Transverse colon (tissue), 3 donors: ENCODE measurements at regions not wholly inside any gene's neighbourhood (a gene's known extent, or its start where the extent isn't known, plus 50 kb on each side); places are given as distances from the start of the nearest gene placed in this dataset.

Experiments
- POLR2A ChIP-seq: fragments of 450-650 bp; IDR thresholded peaks from one replicate; pipeline ENCODE4 v1.6.1; 2016; ENCODE audit warnings: antibody characterized with exemption, mild to moderate bottlenecking, moderate library complexity
- TF ChIP-seq, protein P1 (sequence below), 5 experiments: fragments of 200-600 bp in 3 of 5; fragments of 450-650 bp in 2 of 5; sonication (generic) in 3 of 5; IDR thresholded peaks; 1 replicate in 2 of 5; 2 replicates in 3 of 5; pipeline ENCODE4 v1.5.1; 2016 to 2017; ENCODE audit warnings: antibody characterized with exemption in 5 of 5, inconsistent platforms in 3 of 5, mild to moderate bottlenecking in 2 of 5, moderate library complexity in 1 of 5

DNA sequence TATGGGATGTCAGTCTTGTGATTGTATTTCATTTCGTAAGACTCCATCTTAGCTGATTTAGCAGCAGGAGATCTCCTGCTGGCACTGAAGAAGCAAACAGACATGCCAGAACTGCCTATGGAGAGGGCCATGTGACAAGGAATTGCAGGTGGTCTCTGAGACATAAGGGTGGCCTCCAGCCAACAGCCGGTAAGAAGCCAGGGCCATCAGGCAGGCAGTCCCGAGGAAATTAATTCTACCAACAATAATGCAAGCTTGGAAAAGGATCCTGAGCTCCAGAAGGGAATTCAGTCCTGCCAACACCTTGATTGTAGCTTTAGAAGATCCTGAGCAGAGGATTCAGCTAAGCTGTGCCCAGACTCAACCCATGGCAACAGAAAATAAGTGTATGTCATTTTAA is 87.1 kb upstream of the DNAJC10 start:
- TF ChIP-seq, protein P1, sequence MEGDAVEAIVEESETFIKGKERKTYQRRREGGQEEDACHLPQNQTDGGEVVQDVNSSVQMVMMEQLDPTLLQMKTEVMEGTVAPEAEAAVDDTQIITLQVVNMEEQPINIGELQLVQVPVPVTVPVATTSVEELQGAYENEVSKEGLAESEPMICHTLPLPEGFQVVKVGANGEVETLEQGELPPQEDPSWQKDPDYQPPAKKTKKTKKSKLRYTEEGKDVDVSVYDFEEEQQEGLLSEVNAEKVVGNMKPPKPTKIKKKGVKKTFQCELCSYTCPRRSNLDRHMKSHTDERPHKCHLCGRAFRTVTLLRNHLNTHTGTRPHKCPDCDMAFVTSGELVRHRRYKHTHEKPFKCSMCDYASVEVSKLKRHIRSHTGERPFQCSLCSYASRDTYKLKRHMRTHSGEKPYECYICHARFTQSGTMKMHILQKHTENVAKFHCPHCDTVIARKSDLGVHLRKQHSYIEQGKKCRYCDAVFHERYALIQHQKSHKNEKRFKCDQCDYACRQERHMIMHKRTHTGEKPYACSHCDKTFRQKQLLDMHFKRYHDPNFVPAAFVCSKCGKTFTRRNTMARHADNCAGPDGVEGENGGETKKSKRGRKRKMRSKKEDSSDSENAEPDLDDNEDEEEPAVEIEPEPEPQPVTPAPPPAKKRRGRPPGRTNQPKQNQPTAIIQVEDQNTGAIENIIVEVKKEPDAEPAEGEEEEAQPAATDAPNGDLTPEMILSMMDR (IDR thresholded peaks at IDR 0.05), result no peak
- no peak for TF ChIP-seq POLR2A
